ENCODE measurements at regions not wholly inside any gene's neighbourhood (a gene's known extent, or its start where the extent isn't known, plus 50 kb on each side); places are given as distances from the start of the nearest gene placed in this dataset.
"Not testable (repeated sequence)": the region's sequence is repeated elsewhere in the genome, so short reads cannot be mapped to it uniquely, and the experiment has no call there.

DNA sequence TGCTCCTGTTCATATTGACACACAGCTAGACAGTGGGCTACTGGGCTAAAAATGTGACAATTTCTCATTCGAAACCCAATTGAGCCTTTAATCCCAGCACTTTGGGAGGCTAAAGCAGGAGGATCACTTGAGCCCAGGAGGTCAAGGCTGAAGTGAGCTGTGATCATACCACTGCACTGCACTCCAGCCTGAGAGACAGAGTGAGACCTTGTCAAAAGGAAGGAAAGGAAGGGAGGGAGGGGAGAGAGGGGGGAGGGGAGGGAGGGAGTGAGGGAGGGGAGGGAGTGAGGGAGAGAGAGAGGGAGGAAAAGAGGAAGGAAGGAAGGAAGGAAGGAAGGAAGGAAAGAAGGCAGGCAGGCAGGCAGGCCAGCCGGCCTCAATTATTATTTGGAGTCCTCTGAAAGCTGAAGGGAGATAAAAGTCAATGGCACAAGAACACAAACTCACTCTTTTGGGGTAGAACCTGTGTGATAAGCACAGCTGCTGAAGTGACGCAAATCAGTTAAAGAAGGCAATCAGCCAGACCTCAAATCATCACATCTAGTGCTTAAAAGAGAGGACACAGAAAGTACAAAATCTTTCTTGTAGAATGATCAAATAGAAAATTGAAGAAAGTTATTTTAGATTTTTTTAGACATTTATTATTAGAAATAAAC is 98.1 kb downstream of the CCDC71L start:
- no peak for DNase-seq

GRCh38 chr7:106561666-106562411 is 99.1 kb downstream of the CCDC71L start:
- DNase-seq = no peak

DNA sequence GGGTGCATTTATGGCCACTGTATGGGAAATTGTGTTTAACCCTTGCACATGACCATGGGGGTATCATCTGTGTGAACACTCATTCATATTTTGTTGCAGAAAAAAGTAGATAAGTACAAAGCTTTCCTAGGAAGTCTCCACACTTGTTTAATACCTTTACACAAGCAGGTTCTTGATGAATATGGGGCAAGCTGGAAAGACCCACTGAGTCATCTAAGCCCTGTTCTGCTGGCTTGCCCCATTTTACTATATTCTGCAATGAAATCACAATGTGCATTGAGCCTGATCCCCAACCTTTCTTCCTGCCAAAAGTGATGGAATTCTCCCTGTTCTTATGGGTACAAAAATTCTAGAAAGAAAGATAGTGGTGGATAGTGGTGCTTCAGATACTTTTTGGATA is 99.8 kb downstream of the CCDC71L start:
- no peak for DNase-seq

DNA sequence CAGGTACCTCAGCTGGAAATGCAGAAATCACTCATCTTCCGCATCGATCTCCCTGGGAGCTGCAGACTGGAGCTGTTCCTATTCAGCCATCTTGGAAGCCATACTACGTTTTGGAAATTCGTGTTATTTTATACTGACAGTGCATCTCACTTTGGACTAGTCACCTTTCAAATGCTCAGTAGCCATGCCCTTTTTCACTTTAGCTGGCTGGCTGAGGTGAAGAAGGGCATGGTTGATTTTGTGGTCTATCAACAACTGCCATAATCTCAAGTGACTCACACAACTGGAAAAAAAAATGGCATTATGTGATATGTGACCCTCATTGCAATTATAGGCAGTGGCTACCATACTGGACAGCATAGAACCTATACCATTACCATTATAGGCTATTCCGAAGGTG is 100.5 kb downstream of the CCDC71L start:
- DNase-seq = no peak

DNA sequence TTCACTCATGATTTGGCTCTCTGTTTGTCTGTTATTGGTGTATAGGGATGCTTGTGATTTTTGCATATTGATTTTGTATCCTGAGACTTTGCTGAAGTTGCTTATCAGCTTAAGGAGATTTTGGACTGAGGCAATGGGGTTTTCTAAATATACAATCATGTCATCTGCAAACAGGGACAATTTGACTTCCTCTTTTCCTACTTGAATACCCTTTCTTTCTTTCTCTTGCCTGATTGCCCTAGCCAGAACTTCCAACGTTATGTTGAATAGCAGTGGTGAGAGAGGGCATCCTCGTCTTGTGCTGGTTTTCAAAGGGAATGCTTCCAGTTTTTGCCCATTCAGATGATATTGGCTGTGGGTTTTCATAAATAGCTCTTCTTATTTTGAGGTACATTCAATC is 104.7 kb downstream of the CCDC71L start:
- DNase-seq = not testable (repeated sequence)

- not testable (repeated sequence) for DNase-seq
Measured at GRCh38 chr7:106554623-106555022, 106.3 kb downstream of the CCDC71L start.

- no peak for DNase-seq
Measured at GRCh38 chr7:106553446-106553836, 107.5 kb downstream of the CCDC71L start.

- no peak for DNase-seq
Measured at GRCh38 chr7:106552645-106553445, 108.1 kb downstream of the CCDC71L start.

DNA sequence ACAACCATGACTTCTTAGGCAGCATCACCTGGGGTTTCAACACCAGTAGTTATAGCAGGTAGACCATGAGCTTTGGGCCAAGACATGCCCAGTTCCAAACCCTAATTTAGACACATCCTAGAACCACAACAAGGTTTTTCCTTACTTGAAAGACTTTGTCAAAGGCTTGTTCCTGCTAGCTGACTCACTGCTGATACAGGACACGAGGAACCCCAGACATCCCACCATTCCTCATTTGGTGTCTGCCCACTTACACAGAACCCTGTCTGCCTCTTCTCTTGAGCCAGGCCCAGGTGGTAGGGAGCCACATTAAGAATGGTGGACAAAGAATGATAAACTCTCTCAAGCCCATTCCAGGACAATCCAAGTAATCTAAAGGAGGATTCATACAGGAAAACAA is 109.0 kb downstream of the CCDC71L start:
- no peak for DNase-seq

DNA sequence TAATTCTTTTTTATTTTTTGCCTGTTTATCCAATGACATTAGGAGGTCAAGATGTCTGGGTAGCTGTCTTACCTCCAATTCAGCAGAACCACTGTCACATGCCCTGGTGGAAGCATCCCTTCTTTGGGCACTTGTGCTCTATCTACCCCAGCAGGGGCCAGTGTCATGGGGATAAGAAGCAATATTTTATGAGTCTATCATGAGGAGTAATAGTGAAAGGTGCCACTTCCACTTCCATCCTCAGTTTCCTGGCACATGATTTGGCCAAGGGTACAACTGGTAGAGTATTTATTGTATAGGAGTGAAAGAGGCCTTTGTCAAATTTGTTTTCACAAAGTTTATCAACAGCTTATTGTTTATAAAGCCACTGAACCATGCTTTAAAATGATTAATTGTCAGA is 112.5 kb downstream of the CCDC71L start:
- DNase-seq = no peak

DNA sequence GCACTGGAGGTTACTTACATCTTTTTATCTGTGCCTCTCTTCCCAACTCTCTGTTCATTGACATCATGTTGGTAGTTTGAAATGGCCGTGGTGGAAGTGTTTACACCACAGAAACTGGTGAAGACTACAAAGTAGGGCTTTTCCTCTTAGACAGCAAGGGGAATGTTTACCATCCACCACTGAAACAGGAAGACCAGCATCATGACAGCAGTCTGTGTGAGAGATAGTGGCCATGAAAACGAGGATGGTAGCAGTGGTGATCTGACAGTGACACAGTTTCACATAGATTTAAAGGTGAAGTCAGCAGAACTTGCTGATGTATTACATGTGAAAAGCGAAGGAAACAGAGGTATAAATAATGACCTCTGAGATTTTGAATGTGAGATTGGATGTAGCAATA is 115.7 kb downstream of the CCDC71L start:
- no peak for DNase-seq

DNA sequence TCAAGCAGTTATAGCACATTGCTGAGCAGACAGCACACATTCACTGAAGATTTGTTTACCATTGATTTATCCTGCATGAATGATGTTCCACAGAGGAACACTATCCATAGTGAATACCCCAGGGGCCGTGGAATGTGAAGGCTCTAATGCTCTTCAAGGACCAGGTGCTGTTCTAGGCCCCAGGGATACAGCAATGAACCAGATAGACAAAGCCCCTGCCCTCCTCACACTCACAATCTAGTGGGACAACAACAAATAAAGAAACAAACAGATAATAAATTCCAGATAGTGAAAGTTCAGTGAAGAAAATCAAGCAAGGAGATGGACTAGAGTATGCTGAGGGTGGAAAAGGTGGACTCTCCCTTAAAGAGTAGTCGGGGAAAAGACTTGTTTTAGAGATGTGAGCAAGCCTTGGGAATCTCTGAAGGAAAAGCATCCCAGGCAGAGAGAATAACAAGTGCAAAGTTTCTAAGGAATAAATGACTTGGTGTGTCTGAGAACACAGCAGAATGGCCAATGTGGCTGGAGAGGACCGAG is 117.7 kb downstream of the CCDC71L start:
- DNase-seq = no peak

DNA sequence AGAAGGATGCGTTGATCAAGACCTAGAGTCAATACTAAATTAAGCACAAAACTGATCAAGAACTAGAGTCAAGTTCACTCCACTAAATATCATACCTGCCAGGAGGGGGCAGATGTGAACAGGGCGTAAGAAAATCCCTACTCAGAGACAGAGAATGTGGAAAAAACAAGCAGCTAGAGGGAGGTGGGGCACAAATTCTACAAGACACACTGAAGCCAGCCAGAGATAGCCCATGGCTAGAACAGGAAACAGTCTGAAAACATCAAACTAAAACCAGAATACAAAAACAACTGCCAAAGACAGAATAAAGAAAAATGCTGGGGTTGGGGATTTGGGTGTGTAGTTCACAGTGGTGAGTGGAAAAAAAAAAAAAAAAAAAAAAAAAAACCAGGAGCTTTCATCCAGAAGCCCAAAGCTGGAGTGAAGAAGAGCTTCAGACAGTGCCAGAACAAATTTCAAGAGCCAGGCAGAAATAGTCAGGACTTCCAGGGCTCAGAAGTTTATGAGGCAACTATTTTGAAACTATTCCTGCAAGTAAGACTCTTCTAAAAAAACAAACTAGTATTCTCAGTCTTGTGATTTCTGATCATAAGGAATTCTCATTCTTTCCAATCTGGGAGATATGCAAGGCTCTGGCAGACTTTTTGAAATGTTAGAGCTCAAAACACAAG is 118.3 kb downstream of the CCDC71L start:
- DNase-seq = peak; percentile 78

DNA sequence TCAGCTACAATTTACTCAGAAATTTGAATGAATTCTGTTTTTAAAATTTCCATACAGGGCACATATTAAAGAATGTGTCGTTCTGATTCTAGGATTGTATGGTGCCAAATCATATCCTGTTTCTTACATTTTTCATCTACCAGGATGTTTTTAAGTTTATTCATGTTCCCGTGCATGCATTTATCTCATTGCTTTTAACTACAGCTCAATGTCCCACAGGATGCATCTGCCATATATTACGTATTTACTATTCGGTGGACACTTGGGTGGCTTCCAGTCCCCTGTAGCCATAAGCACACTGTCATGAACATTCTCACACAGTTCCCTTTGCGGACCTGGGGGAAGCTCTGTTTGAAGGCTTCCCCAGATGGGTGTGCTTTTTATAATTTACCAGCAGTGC is 122.3 kb downstream of the CCDC71L start:
- DNase-seq = no peak

- no peak for DNase-seq
Measured at GRCh38 chr7:106537119-106537518, 123.8 kb downstream of the CCDC71L start.

DNA sequence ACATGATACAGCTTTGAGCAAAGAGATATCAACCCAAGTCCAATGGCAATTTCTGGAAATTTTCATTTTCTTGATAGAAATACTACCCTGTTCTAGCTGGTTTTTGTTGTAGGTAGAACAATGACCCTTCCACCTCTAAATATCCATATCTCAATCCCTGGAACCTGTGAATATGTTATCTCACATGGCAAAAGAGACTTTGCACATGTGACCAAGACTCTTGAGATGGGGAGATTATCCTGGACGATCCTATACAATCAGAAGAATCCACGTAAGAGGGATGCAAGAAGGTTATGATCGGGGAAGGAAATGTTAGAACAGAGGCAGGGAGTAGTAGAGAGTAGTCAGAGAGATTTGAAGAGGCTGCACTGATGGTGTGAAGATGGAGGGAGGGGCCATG is 124.9 kb downstream of the CCDC71L start:
- DNase-seq = no peak

- no peak for DNase-seq
Measured at GRCh38 chr7:106535234-106535932, 125.6 kb downstream of the CCDC71L start.

- no peak for DNase-seq
Measured at GRCh38 chr7:106534271-106534846, 126.6 kb downstream of the CCDC71L start.

GRCh38 chr7:106530183-106530582 is 130.8 kb downstream of the CCDC71L start:
- not testable (repeated sequence) for DNase-seq

- not testable (repeated sequence) for DNase-seq
Measured at GRCh38 chr7:106526617-106527016, 134.3 kb downstream of the CCDC71L start.

- no peak for DNase-seq
Measured at GRCh38 chr7:106524690-106525059, 136.3 kb downstream of the CCDC71L start.

GRCh38 chr7:106523482-106523881 is 137.5 kb downstream of the CCDC71L start:
- DNase-seq = no peak

All from DMS 273 treated with DMSO at 0.1 percent for 48 hours (cell line).